GM18870 (cell line): ENCODE measurements at regions not wholly inside any gene's neighbourhood (a gene's known extent, or its start where the extent isn't known, plus 50 kb on each side); places are given as distances from the start of the nearest gene placed in this dataset.
A peak's percentile ranks its signal among the peaks of the same experiment; 100 is the strongest.
"Not testable (repeated sequence)": the region's sequence is repeated elsewhere in the genome, so short reads cannot be mapped to it uniquely, and the experiment has no call there.

Experiments used
- ATAC-seq: cut with Tn5 transposase; IDR thresholded peaks from one replicate; pipeline ENCODE4 v1.9.1; 2021; ENCODE audit warnings: moderate library complexity; ENCODE audit not compliant: unreplicated experiment

- peak; percentile 87 for ATAC-seq
Observed at GRCh38 chr2:111463956-111464355, 343.2 kb downstream of the BCL2L11 start.

- not testable (repeated sequence) for ATAC-seq
Observed at GRCh38 chr2:111464367-111464766, 343.7 kb downstream of the BCL2L11 start.

GRCh38 chr2:111465521-111465920 is 344.8 kb downstream of the BCL2L11 start:
- not testable (repeated sequence) for ATAC-seq

- not testable (repeated sequence) for ATAC-seq
Observed at GRCh38 chr2:111466744-111467143, 346.0 kb downstream of the BCL2L11 start.

- ATAC-seq = not testable (repeated sequence)
Observed at GRCh38 chr2:111470924-111471323, 350.2 kb downstream of the BCL2L11 start.

- not testable (repeated sequence) for ATAC-seq
Observed at GRCh38 chr2:111471791-111472530, 351.2 kb downstream of the BCL2L11 start.

GRCh38 chr2:111472844-111473403 is 352.2 kb downstream of the BCL2L11 start:
- not testable (repeated sequence) for ATAC-seq

- not testable (repeated sequence) for ATAC-seq
Observed at GRCh38 chr2:111473522-111473921, 352.8 kb downstream of the BCL2L11 start.

- ATAC-seq = not testable (repeated sequence)
Observed at GRCh38 chr2:111474198-111474705, 353.5 kb downstream of the BCL2L11 start.

- ATAC-seq = not testable (repeated sequence)
Observed at GRCh38 chr2:111478335-111478734, 357.6 kb downstream of the BCL2L11 start.

- ATAC-seq = peak; percentile 48
Observed at GRCh38 chr2:111478871-111479318, 358.2 kb downstream of the BCL2L11 start.

- not testable (repeated sequence) for ATAC-seq
Observed at GRCh38 chr2:111480016-111480625, 359.4 kb downstream of the BCL2L11 start.

- ATAC-seq = not testable (repeated sequence)
Observed at GRCh38 chr2:111480633-111481032, 359.9 kb downstream of the BCL2L11 start.

- ATAC-seq = not testable (repeated sequence)
Observed at GRCh38 chr2:111481219-111481618, 360.5 kb downstream of the BCL2L11 start.

GRCh38 chr2:111482987-111483679 is 362.4 kb downstream of the BCL2L11 start:
- not testable (repeated sequence) for ATAC-seq

- ATAC-seq = not testable (repeated sequence)
Observed at GRCh38 chr2:111484097-111484496, 363.4 kb downstream of the BCL2L11 start.

GRCh38 chr2:111485895-111486294 is 365.2 kb downstream of the BCL2L11 start:
- ATAC-seq = not testable (repeated sequence)

GRCh38 chr2:111488451-111488850 is 367.7 kb downstream of the BCL2L11 start:
- not testable (repeated sequence) for ATAC-seq

GRCh38 chr2:111489460-111489859 is 368.7 kb downstream of the BCL2L11 start:
- not testable (repeated sequence) for ATAC-seq

- not testable (repeated sequence) for ATAC-seq
Observed at GRCh38 chr2:111491181-111491580, 370.5 kb downstream of the BCL2L11 start.

- ATAC-seq = not testable (repeated sequence)
Observed at GRCh38 chr2:111491614-111492013, 370.9 kb downstream of the BCL2L11 start.
